ENCODE measurements at regions not wholly inside any gene's neighbourhood (a gene's known extent, or its start where the extent isn't known, plus 50 kb on each side); places are given as distances from the start of the nearest gene placed in this dataset.
"Not testable (repeated sequence)": the region's sequence is repeated elsewhere in the genome, so short reads cannot be mapped to it uniquely, and the experiment has no call there.

DNA sequence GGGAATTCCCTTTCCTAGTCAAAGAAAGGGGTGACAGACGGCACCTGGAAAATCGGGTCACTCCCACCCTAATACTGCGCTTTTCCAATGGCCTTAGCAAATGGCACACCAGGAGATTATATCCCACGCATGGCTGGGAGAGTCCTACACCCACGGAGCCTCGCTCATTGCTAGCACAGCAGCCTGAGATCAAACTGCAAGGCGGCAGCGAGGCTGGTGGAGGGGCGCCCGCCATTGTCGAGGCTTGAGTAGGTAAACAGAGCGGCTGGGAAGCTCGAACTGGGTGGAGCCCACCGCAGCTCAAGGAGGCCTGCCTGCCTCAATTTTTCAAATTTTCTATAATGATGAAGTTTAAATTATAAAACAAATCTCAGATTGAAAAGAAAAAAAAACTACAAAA lies 522.7 kb upstream of the HS3ST5 start:
- H3K27me3 ChIP-seq (ENCODE audit: control insufficient read depth in 2 of 2, insufficient read depth in 2 of 2, low read length in 2 of 2) = not testable (repeated sequence)

GRCh38 chr6:114863610-114864009 lies 520.8 kb upstream of the HS3ST5 start:
- DNase-seq (no peak), ATAC-seq (no peak)
- H3K4me3 ChIP-seq (ENCODE audit: low read length) = no peak overlapping the region
- no peaks in the 10 kb centered on the region for H3K36me3 ChIP-seq (ENCODE audit: control insufficient read depth in 2 of 3, insufficient read depth in 3 of 3, low read length in 3 of 3)
- intact Hi-C loops (cut with micrococcal nuclease) = no loop called here
- no peaks in the 10 kb centered on the region for H3K36me3 Mint-ChIP-seq
- H3K4me1 ChIP-seq (ENCODE audit: control insufficient read depth in 2 of 2, insufficient read depth in 2 of 2, low read length in 2 of 2) = no peaks in the 10 kb centered on the region
- H3K27me3 Mint-ChIP-seq = no peaks in the 10 kb centered on the region
- H3K4me3 Mint-ChIP-seq = no peak overlapping the region
- no peaks in the 10 kb centered on the region for H3K4me1 Mint-ChIP-seq
- H3K27me3 ChIP-seq (ENCODE audit: control insufficient read depth in 2 of 2, insufficient read depth in 2 of 2, low read length in 2 of 2) = no peaks in the 10 kb centered on the region
- ChIA-PET POLR2A (no interaction called here), CTCF (interaction anchor here (0.6 kb wide), 1 partner anchor 153 kb away, joined by 3 read pairs; no protein-coding TSS in a partner anchor)
- H3K9me3 Mint-ChIP-seq = peaks cover 2 to 23% (median 7%) of the 10 kb centered on the region in 11 donors
- no peak overlapping the region for H3K27ac Mint-ChIP-seq
- H3K9me3 ChIP-seq (ENCODE audit: control insufficient read depth in 2 of 3, low read length in 3 of 3) = no peaks in the 10 kb centered on the region
- H3K27ac ChIP-seq (ENCODE audit: low read depth, low read length) = no peak overlapping the region

More for the DNA sequence above, 522.7 kb upstream of the HS3ST5 start:
- CTCF ChIA-PET; H3K9me3 ChIP-seq (ENCODE audit: control insufficient read depth in 2 of 3, low read length in 3 of 3); DNase-seq; POLR2A ChIA-PET; H3K4me1 ChIP-seq (ENCODE audit: control insufficient read depth in 2 of 2, insufficient read depth in 2 of 2, low read length in 2 of 2); H3K27ac ChIP-seq (ENCODE audit: low read depth, low read length); intact Hi-C loops (cut with micrococcal nuclease); H3K4me3 ChIP-seq (ENCODE audit: low read length); H3K27me3 Mint-ChIP-seq; H3K4me3 Mint-ChIP-seq; H3K27ac Mint-ChIP-seq; H3K36me3 ChIP-seq (ENCODE audit: control insufficient read depth in 2 of 3, insufficient read depth in 3 of 3, low read length in 3 of 3); H3K36me3 Mint-ChIP-seq; H3K4me1 Mint-ChIP-seq; ATAC-seq: not testable (repeated sequence)
- peaks cover 2 to 16% (median 7%) of the 10 kb centered on the region in 11 donors for H3K9me3 Mint-ChIP-seq

- intact Hi-C loops (cut with micrococcal nuclease) = no loop called here
- Mint-ChIP-seq H3K9me3 (peaks cover 2 to 17% (median 5%) of the 10 kb centered on the region in 11 donors), H3K27ac (no peak overlapping the region), H3K27me3 (no peaks in the 10 kb centered on the region), H3K4me3 (no peak overlapping the region), H3K36me3 (no peaks in the 10 kb centered on the region), H3K4me1 (no peaks in the 10 kb centered on the region)
- no peaks in the 10 kb centered on the region for H3K36me3 ChIP-seq (ENCODE audit: control insufficient read depth in 2 of 3, insufficient read depth in 3 of 3, low read length in 3 of 3)
- H3K9me3 ChIP-seq (ENCODE audit: control insufficient read depth in 2 of 3, low read length in 3 of 3) = no peaks in the 10 kb centered on the region
- H3K4me3 ChIP-seq (ENCODE audit: low read length) = no peak overlapping the region
- H3K27ac ChIP-seq (ENCODE audit: low read depth, low read length) = no peak overlapping the region
- DNase-seq (no peak), ATAC-seq (no peak)
- no peaks in the 10 kb centered on the region for H3K27me3 ChIP-seq (ENCODE audit: control insufficient read depth in 2 of 2, insufficient read depth in 2 of 2, low read length in 2 of 2)
- POLR2A ChIA-PET = no interaction called here
- CTCF ChIA-PET = no interaction called here
- no peaks in the 10 kb centered on the region for H3K4me1 ChIP-seq (ENCODE audit: control insufficient read depth in 2 of 2, insufficient read depth in 2 of 2, low read length in 2 of 2)
These were observed 520.0 kb upstream of the HS3ST5 start for GRCh38 chr6:114862819-114863218.

GRCh38 chr6:114862064-114862463 lies 519.2 kb upstream of the HS3ST5 start:
- Mint-ChIP-seq H3K4me1 (no peaks in the 10 kb centered on the region), H3K9me3 (peaks cover 2 to 17% (median 5%) of the 10 kb centered on the region in 11 donors), H3K4me3 (no peak overlapping the region), H3K36me3 (no peaks in the 10 kb centered on the region), H3K27ac (no peak overlapping the region), H3K27me3 (no peaks in the 10 kb centered on the region)
- Histone ChIP-seq H3K36me3 (ENCODE audit: control insufficient read depth in 2 of 3, insufficient read depth in 3 of 3, low read length in 3 of 3) (no peaks in the 10 kb centered on the region), H3K27ac (ENCODE audit: low read depth, low read length) (no peak overlapping the region), H3K27me3 (ENCODE audit: control insufficient read depth in 2 of 2, insufficient read depth in 2 of 2, low read length in 2 of 2) (no peaks in the 10 kb centered on the region), H3K9me3 (ENCODE audit: control insufficient read depth in 2 of 3, low read length in 3 of 3) (no peaks in the 10 kb centered on the region), H3K4me1 (ENCODE audit: control insufficient read depth in 2 of 2, insufficient read depth in 2 of 2, low read length in 2 of 2) (no peaks in the 10 kb centered on the region), H3K4me3 (ENCODE audit: low read length) (no peak overlapping the region)
- DNase-seq (no peak), ATAC-seq (no peak)
- ChIA-PET CTCF (no interaction called here), POLR2A (no interaction called here)
- intact Hi-C loops (cut with micrococcal nuclease) = no loop called here

DNA sequence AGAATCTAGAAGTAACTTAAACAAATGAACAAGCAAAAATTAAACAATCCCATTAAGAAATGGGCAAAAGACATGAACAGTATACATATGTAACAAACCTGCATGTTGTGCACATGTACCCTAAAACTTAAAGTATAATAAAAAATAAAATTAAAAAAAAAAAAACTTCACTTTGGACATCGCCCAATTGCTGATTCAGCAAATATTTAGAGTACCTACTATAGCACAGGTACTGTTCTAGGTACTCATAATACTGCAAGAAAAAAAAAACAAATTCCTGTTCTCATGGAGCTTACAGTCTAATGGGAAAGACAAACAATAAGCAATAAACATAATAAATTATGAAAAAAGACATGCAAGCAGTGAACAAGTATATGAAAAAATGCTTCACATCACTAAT lies 501.5 kb upstream of the HS3ST5 start:
- no peak overlapping the region for H3K4me3 Mint-ChIP-seq

DNA sequence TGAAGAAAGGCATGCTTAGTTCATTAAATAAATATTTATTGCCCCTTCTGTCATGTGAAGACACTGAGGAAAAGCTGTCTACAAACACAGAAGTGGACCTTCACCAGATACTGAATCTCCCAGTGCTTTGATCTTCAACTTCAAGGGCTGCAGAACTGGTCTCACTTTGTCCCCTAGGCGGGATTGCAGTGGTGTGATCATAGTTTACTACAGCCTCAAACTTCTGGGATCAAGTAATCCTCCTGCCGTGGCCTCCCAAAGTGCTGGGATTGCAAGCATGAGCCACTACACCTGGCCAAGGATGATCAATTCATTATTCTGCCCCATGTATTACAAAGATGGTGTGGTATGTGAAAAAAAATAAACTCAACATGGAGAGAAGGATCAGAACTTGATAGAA lies 496.2 kb upstream of the HS3ST5 start:
- ATAC-seq = no peak

More for the DNA sequence above, 501.5 kb upstream of the HS3ST5 start:
- Mint-ChIP-seq H3K9me3 (peaks cover 0 to 38% (median 8%) of the 10 kb centered on the region in 11 donors), H3K36me3 (no peaks in the 10 kb centered on the region), H3K27ac (no peak overlapping the region), H3K27me3 (no peaks in the 10 kb centered on the region), H3K4me1 (no peaks in the 10 kb centered on the region)
- H3K4me3 ChIP-seq (ENCODE audit: low read length) = no peak overlapping the region
- ChIA-PET POLR2A (no interaction called here), CTCF (no interaction called here)
- ATAC-seq = no peak
- no peaks in the 10 kb centered on the region for H3K9me3 ChIP-seq (ENCODE audit: control insufficient read depth in 2 of 3, low read length in 3 of 3)
- H3K27ac ChIP-seq (ENCODE audit: low read depth, low read length) = no peak overlapping the region
- intact Hi-C loops (cut with micrococcal nuclease) = no loop called here
- H3K27me3 ChIP-seq (ENCODE audit: control insufficient read depth in 2 of 2, insufficient read depth in 2 of 2, low read length in 2 of 2) = no peaks in the 10 kb centered on the region
- no peaks in the 10 kb centered on the region for H3K4me1 ChIP-seq (ENCODE audit: control insufficient read depth in 2 of 2, insufficient read depth in 2 of 2, low read length in 2 of 2)
- H3K36me3 ChIP-seq (ENCODE audit: control insufficient read depth in 2 of 3, insufficient read depth in 3 of 3, low read length in 3 of 3) = no peaks in the 10 kb centered on the region
- DNase-seq = no peak

DNA sequence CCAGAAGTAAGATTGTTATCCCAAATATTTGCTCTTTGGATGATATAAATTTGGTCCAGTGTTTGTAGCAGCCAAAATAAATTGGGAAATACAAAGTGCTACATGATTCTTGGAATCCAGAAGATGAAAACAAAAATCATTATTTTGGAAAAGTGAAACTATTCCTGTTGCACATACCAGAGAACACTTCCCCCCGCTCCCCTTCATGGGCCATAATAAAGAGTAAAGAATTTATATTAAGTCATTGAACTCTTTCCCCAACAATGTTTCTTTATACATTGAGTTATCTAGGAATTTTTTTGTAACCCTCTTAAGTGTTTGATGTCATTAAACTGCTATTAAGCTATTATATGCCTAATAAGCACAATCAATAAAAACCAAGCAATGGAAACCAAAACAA lies 490.4 kb upstream of the HS3ST5 start:
- H3K4me3 Mint-ChIP-seq = no peak overlapping the region
- H3K36me3 Mint-ChIP-seq = no peaks in the 10 kb centered on the region
- DNase-seq = no peak
- Histone ChIP-seq H3K27ac (ENCODE audit: low read depth, low read length) (no peak overlapping the region), H3K4me3 (ENCODE audit: low read length) (no peak overlapping the region), H3K36me3 (ENCODE audit: control insufficient read depth in 2 of 3, insufficient read depth in 3 of 3, low read length in 3 of 3) (no peaks in the 10 kb centered on the region), H3K4me1 (ENCODE audit: control insufficient read depth in 2 of 2, insufficient read depth in 2 of 2, low read length in 2 of 2) (no peaks in the 10 kb centered on the region), H3K9me3 (ENCODE audit: control insufficient read depth in 2 of 3, low read length in 3 of 3) (no peaks in the 10 kb centered on the region), H3K27me3 (ENCODE audit: control insufficient read depth in 2 of 2, insufficient read depth in 2 of 2, low read length in 2 of 2) (no peaks in the 10 kb centered on the region)
- H3K4me1 Mint-ChIP-seq = no peaks in the 10 kb centered on the region
- no peak overlapping the region for H3K27ac Mint-ChIP-seq
- ChIA-PET POLR2A (no interaction called here), CTCF (no interaction called here)
- intact Hi-C loops (cut with micrococcal nuclease) = no loop called here
- ATAC-seq = no peak
- H3K27me3 Mint-ChIP-seq = no peaks in the 10 kb centered on the region
- peaks cover 0 to 16% (median 4%) of the 10 kb centered on the region in 11 donors for H3K9me3 Mint-ChIP-seq

More for the DNA sequence above, 496.2 kb upstream of the HS3ST5 start:
- Histone ChIP-seq H3K27me3 (ENCODE audit: control insufficient read depth in 2 of 2, insufficient read depth in 2 of 2, low read length in 2 of 2) (no peaks in the 10 kb centered on the region), H3K36me3 (ENCODE audit: control insufficient read depth in 2 of 3, insufficient read depth in 3 of 3, low read length in 3 of 3) (no peaks in the 10 kb centered on the region), H3K4me3 (ENCODE audit: low read length) (no peak overlapping the region), H3K27ac (ENCODE audit: low read depth, low read length) (no peak overlapping the region), H3K4me1 (ENCODE audit: control insufficient read depth in 2 of 2, insufficient read depth in 2 of 2, low read length in 2 of 2) (no peaks in the 10 kb centered on the region), H3K9me3 (ENCODE audit: control insufficient read depth in 2 of 3, low read length in 3 of 3) (no peaks in the 10 kb centered on the region)
- Mint-ChIP-seq H3K4me3 (no peak overlapping the region), H3K4me1 (no peaks in the 10 kb centered on the region), H3K36me3 (no peaks in the 10 kb centered on the region), H3K27ac (no peak overlapping the region), H3K9me3 (peaks cover 0 to 25% (median 9%) of the 10 kb centered on the region in 11 donors), H3K27me3 (no peaks in the 10 kb centered on the region)
- intact Hi-C loops (cut with micrococcal nuclease) = no loop called here
- no peak for DNase-seq
- ChIA-PET POLR2A (no interaction called here), CTCF (no interaction called here)

Data from naive thymus-derived CD4-positive, alpha-beta T cell (primary cell).